ENCODE measurements at regions not wholly inside any gene's neighbourhood (a gene's known extent, or its start where the extent isn't known, plus 50 kb on each side); places are given as distances from the start of the nearest gene placed in this dataset.

DNA sequence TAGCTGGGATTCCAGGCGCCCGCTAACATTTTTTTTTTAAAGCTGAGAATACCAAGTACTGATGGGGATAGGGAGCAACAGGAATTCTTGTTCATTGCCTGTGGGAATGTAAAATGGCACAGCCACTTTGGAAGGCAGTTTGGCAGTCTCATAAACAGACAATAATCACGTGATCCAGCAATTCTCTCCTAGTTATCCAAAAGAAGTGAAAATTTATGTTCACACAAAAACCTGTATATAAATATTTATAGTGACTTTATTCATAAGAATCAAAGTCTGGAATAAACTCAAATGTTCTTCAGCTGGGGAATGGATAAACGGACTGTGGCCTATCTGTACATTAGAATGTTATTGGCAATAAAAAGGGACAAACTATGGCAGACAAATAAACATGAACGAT, 72.5 kb upstream of the NEO1 start:
- CTCF ChIA-PET (ENCODE audit: unreplicated experiment): no interaction called here
- DNase-seq (ENCODE audit: low spot score): no peak
- no peak overlapping the region for H3K4me2 ChIP-seq (ENCODE audit: low read length)
- H3K9me2 ChIP-seq (ENCODE audit: insufficient read depth, low read length): no peaks in the 10 kb centered on the region
- no peak overlapping the region for H3K27ac ChIP-seq (ENCODE audit: low read depth, low read length, poor library complexity, severe bottlenecking)
- H3K9me3 ChIP-seq (ENCODE audit: low read length): no peaks in the 10 kb centered on the region
- TF ChIP-seq, protein P1, sequence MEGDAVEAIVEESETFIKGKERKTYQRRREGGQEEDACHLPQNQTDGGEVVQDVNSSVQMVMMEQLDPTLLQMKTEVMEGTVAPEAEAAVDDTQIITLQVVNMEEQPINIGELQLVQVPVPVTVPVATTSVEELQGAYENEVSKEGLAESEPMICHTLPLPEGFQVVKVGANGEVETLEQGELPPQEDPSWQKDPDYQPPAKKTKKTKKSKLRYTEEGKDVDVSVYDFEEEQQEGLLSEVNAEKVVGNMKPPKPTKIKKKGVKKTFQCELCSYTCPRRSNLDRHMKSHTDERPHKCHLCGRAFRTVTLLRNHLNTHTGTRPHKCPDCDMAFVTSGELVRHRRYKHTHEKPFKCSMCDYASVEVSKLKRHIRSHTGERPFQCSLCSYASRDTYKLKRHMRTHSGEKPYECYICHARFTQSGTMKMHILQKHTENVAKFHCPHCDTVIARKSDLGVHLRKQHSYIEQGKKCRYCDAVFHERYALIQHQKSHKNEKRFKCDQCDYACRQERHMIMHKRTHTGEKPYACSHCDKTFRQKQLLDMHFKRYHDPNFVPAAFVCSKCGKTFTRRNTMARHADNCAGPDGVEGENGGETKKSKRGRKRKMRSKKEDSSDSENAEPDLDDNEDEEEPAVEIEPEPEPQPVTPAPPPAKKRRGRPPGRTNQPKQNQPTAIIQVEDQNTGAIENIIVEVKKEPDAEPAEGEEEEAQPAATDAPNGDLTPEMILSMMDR (conservative IDR thresholded peaks at IDR 0.05; ENCODE audit: low read length): no peak
- intact Hi-C loops (cut with micrococcal nuclease; ENCODE audit: unreplicated experiment): no loop called here
- no peaks in the 10 kb centered on the region for H3K79me2 ChIP-seq (ENCODE audit: insufficient read depth, low read depth, low read length)
- no peak overlapping the region for H3K4me3 ChIP-seq (ENCODE audit: low read depth, low read length, poor library complexity, severe bottlenecking)
- no peaks in the 10 kb centered on the region for H3K4me1 ChIP-seq (ENCODE audit: insufficient read depth, low read length, poor library complexity, severe bottlenecking)
- no peaks in the 10 kb centered on the region for H3K36me3 ChIP-seq (ENCODE audit: insufficient read depth, low read length)
- H2AFZ ChIP-seq (ENCODE audit: low read length): no peak overlapping the region
- POLR2A ChIA-PET: no interaction called here
- no peaks in the 10 kb centered on the region for H4K20me1 ChIP-seq (ENCODE audit: insufficient read depth, low read length)
- BruUV-seq (replicated peaks): no TSS peak

DNA sequence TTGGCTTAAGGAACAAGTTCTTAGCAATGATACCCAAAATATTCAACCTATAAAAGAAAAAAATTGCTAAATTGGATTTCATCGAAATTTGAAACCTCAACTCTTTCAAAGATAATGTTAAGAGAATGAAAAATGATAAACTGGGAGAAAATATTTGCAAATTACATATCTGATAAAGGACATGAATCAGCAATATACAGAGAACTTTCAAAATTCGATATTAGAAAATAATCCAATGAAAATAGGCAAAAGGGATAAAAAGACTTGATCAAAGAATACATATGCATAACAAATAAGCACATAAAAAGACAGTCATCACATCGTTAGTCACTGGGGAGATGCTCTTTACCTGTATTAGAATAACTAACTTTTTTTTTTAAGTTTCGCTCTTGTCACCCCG, 73.0 kb upstream of the NEO1 start:
- BruUV-seq (replicated peaks): no TSS peak
- no peak for TF ChIP-seq EZH2phosphoT487 (IDR thresholded peaks at IDR 0.05; ENCODE audit: borderline replicate concordance, low read depth, low read length)
- TF ChIP-seq, protein P1 (conservative IDR thresholded peaks at IDR 0.05; ENCODE audit: low read length): no peak
- intact Hi-C loops (cut with micrococcal nuclease; ENCODE audit: unreplicated experiment): no loop called here
- H3K4me3 ChIP-seq (ENCODE audit: low read depth, low read length, poor library complexity, severe bottlenecking): no peak overlapping the region
- no peak overlapping the region for H3K4me2 ChIP-seq (ENCODE audit: low read length)
- no peaks in the 10 kb centered on the region for H3K36me3 ChIP-seq (ENCODE audit: insufficient read depth, low read length)
- no peak overlapping the region for H3K27ac ChIP-seq (ENCODE audit: low read depth, low read length, poor library complexity, severe bottlenecking)
- H3K9me3 ChIP-seq (ENCODE audit: low read length): no peaks in the 10 kb centered on the region
- ChIA-PET CTCF (ENCODE audit: unreplicated experiment) (no interaction called here), POLR2A (no interaction called here)
- H2AFZ ChIP-seq (ENCODE audit: low read length): no peak overlapping the region
- DNase-seq (ENCODE audit: low spot score): no peak
- no peaks in the 10 kb centered on the region for H4K20me1 ChIP-seq (ENCODE audit: insufficient read depth, low read length)
- no peaks in the 10 kb centered on the region for H3K9me2 ChIP-seq (ENCODE audit: insufficient read depth, low read length)
- no peaks in the 10 kb centered on the region for H3K4me1 ChIP-seq (ENCODE audit: insufficient read depth, low read length, poor library complexity, severe bottlenecking)
- H3K79me2 ChIP-seq (ENCODE audit: insufficient read depth, low read depth, low read length): no peaks in the 10 kb centered on the region

DNA sequence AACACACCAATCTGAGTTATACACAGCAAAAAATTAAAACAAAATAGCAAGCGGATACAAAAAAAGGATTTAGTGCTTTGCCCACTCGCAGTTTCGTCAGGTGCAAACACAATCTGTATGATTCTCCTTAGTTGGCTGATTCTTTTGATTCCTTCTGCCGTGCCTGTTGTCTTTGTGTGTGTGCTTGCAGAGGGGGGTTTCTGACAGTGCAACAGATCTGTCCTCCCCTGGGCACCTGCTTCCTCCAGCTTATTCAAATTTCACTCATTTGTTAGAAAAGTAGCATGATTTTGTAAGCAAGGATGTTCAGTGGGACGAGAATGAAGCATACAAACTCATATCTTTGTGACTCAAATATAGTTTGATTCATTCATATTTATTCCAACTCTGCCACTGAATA, 74.0 kb upstream of the NEO1 start:
- Histone ChIP-seq H2AFZ (ENCODE audit: low read length) (no peak overlapping the region), H3K9me3 (ENCODE audit: low read length) (no peaks in the 10 kb centered on the region), H3K4me2 (ENCODE audit: low read length) (no peak overlapping the region), H3K4me3 (ENCODE audit: low read depth, low read length, poor library complexity, severe bottlenecking) (no peak overlapping the region), H3K79me2 (ENCODE audit: insufficient read depth, low read depth, low read length) (no peaks in the 10 kb centered on the region), H3K36me3 (ENCODE audit: insufficient read depth, low read length) (no peaks in the 10 kb centered on the region), H3K27ac (ENCODE audit: low read depth, low read length, poor library complexity, severe bottlenecking) (no peak overlapping the region), H3K9me2 (ENCODE audit: insufficient read depth, low read length) (no peaks in the 10 kb centered on the region), H3K4me1 (ENCODE audit: insufficient read depth, low read length, poor library complexity, severe bottlenecking) (no peaks in the 10 kb centered on the region), H4K20me1 (ENCODE audit: insufficient read depth, low read length) (no peaks in the 10 kb centered on the region)
- no peak for TF ChIP-seq EZH2phosphoT487 (IDR thresholded peaks at IDR 0.05; ENCODE audit: borderline replicate concordance, low read depth, low read length)
- TF ChIP-seq, protein P1 (conservative IDR thresholded peaks at IDR 0.05; ENCODE audit: low read length): no peak
- CTCF ChIA-PET (ENCODE audit: unreplicated experiment): no interaction called here
- DNase-seq (ENCODE audit: low spot score): no peak
- POLR2A ChIA-PET: no interaction called here
- no TSS peak for BruUV-seq (replicated peaks)
- intact Hi-C loops (cut with micrococcal nuclease; ENCODE audit: unreplicated experiment): no loop called here
